IMR-90 (cell line): ENCODE measurements at regions not wholly inside any gene's neighbourhood (a gene's known extent, or its start where the extent isn't known, plus 50 kb on each side); places are given as distances from the start of the nearest gene placed in this dataset.

Experiments used
- ATAC-seq: fragments of 200-7000 bp; cut with Tn5 transposase; 2 replicates; pipeline ENCODE4 v1.9.1; 2020; ENCODE audit warnings: low read depth, mild to moderate bottlenecking, moderate library complexity
- BruUV-seq: library from RNA; stranded (reverse); fragments of 400-500 nt; replicated peaks from 2 replicates; lab custom pipeline; 2021; lab: Mats Ljungman, UMichigan
- CTCF ChIA-PET: fragments of 300-600 bp; formaldehyde crosslinking; extraction: SDS; loops from one replicate; lab custom pipeline; 2021; ENCODE audit warnings: antibody characterized with exemption; lab: Yijun Ruan, JAX
- POLR2A ChIA-PET: fragments of 300-600 bp; sonication (Branson Sonifier 250); formaldehyde crosslinking; loops from one replicate; lab custom pipeline; 2022; ENCODE audit warnings: antibody characterized with exemption; ENCODE audit not compliant: unreplicated experiment; lab: Charles Lee
- DNase-seq: peaks from one replicate; pipeline ENCODE4 v3.0.0; 2013
- H2AFZ ChIP-seq: replicated peaks from 2 replicates; pipeline ENCODE3; 2013; ENCODE audit warnings: low read length, mild to moderate bottlenecking; ENCODE audit not compliant: poor library complexity
- H2AK5ac ChIP-seq: 2 replicates; pipeline ENCODE4 v1.6.1; 2013; ENCODE audit warnings: low read depth, low read length, inconsistent platforms
- H2AK9ac ChIP-seq: replicated peaks from 2 replicates; pipeline ENCODE3; 2013; ENCODE audit warnings: mild to moderate bottlenecking, low read depth, low read length, moderate library complexity; ENCODE audit not compliant: poor library complexity
- H2BK120ac ChIP-seq: 2 replicates; pipeline ENCODE4 v1.6.1; 2013; ENCODE audit warnings: low read depth, low read length, inconsistent platforms
- H2BK15ac ChIP-seq: 3 replicates; pipeline ENCODE4 v1.6.1; 2013; ENCODE audit warnings: low read depth, low read length, inconsistent platforms
- H2BK20ac ChIP-seq: 2 replicates; pipeline ENCODE4 v1.6.1; 2013; ENCODE audit warnings: low read depth, mild to moderate bottlenecking, inconsistent platforms, low read length, moderate library complexity
- H2BK5ac ChIP-seq: 2 replicates; pipeline ENCODE4 v1.6.1; 2013; ENCODE audit warnings: mild to moderate bottlenecking, low read depth, low read length, inconsistent platforms; ENCODE audit not compliant: poor library complexity, severe bottlenecking
- H3K14ac ChIP-seq: replicated peaks from 2 replicates; pipeline ENCODE4 v1.6.1; 2013; ENCODE audit warnings: low read depth, low read length, inconsistent platforms
- H3K18ac ChIP-seq: 2 replicates; pipeline ENCODE4 v1.6.1; 2013; ENCODE audit warnings: low read depth, low read length, control low read depth
- H3K23ac ChIP-seq: 2 replicates; pipeline ENCODE4 v1.6.1; 2013; ENCODE audit warnings: low read depth, low read length, inconsistent platforms
- H3K27ac ChIP-seq: 2 replicates; pipeline ENCODE4 v1.5.1; 2013; ENCODE audit warnings: mild to moderate bottlenecking, control low read depth, low read length; ENCODE audit not compliant: insufficient read depth
- H3K27me3 ChIP-seq: 2 replicates; pipeline ENCODE4 v1.6.1; 2013; ENCODE audit warnings: low read length; ENCODE audit not compliant: control insufficient read depth, insufficient read depth
- H3K36me3 ChIP-seq: 2 replicates; pipeline ENCODE4 v1.6.1; 2013; ENCODE audit warnings: low read length, mixed read lengths; ENCODE audit not compliant: control insufficient read depth, insufficient read depth
- H3K4ac ChIP-seq: 2 replicates; pipeline ENCODE4 v1.6.1; 2013; ENCODE audit warnings: low read depth, low read length, inconsistent platforms
- H3K4me1 ChIP-seq: 2 replicates; pipeline ENCODE4 v1.6.1; 2013; ENCODE audit warnings: low read length, mixed read lengths; ENCODE audit not compliant: control insufficient read depth, insufficient read depth
- H3K4me2 ChIP-seq: 2 replicates; pipeline ENCODE4 v1.6.1; 2013; ENCODE audit warnings: low read depth, mild to moderate bottlenecking, control low read depth, low read length, moderate library complexity
- H3K4me3 ChIP-seq: 2 replicates; pipeline ENCODE4 v1.5.1; 2013; ENCODE audit warnings: low read depth, mild to moderate bottlenecking, control low read depth, low read length, moderate library complexity; ENCODE audit not compliant: insufficient read depth
- H3K56ac ChIP-seq: 2 replicates; pipeline ENCODE4 v1.6.1; 2013; ENCODE audit warnings: low read length, inconsistent platforms; ENCODE audit not compliant: insufficient read depth; ENCODE audit errors: extremely low read depth
- H3K79me1 ChIP-seq, 2 experiments: 2 replicates each; pipeline ENCODE4 v1.6.1; 2013; ENCODE audit warnings: low read length in 2 of 2, inconsistent platforms in 1 of 2, low read depth in 1 of 2
- H3K9ac ChIP-seq: 2 replicates; pipeline ENCODE4 v1.6.1; 2013; ENCODE audit warnings: low read depth, low read length, control low read depth
- H3K9me1 ChIP-seq: 2 replicates; pipeline ENCODE4 v1.6.1; 2013; ENCODE audit warnings: low read length, inconsistent platforms; ENCODE audit not compliant: insufficient read depth
- H3K9me3 ChIP-seq: 2 replicates; pipeline ENCODE4 v1.6.1; 2013; ENCODE audit warnings: low read length; ENCODE audit not compliant: control insufficient read depth, insufficient read depth
- H4K20me1 ChIP-seq: 2 replicates; pipeline ENCODE4 v1.6.1; 2013; ENCODE audit warnings: low read length, inconsistent platforms; ENCODE audit not compliant: insufficient read depth
- H4K5ac ChIP-seq: 2 replicates; pipeline ENCODE4 v1.6.1; 2013; ENCODE audit warnings: mild to moderate bottlenecking, low read depth, low read length, control low read depth
- H4K8ac ChIP-seq, 2 experiments: 2 replicates each; pipeline ENCODE4 v1.6.1; 2013; ENCODE audit warnings: low read depth in 2 of 2, low read length in 2 of 2, control low read depth in 1 of 2, inconsistent platforms in 1 of 2
- H4K91ac ChIP-seq: 2 replicates; pipeline ENCODE4 v1.6.1; 2013; ENCODE audit warnings: low read depth, low read length, inconsistent platforms; ENCODE audit not compliant: insufficient read depth
- BHLHE40 ChIP-seq: fragments of 150-350 bp; IDR thresholded peaks from 2 replicates; pipeline ENCODE4 v1.6.1; 2016; ENCODE audit warnings: mild to moderate bottlenecking, low read depth, low read length
- CEBPB ChIP-seq: IDR thresholded peaks from 2 replicates; pipeline ENCODE4 v1.6.1; 2012; ENCODE audit warnings: low read depth, low read length, improper control_type of control experiment
- CHD1 ChIP-seq: IDR thresholded peaks from 2 replicates; pipeline ENCODE4 v1.6.1; 2012; ENCODE audit warnings: low read depth, low read length, improper control_type of control experiment
- FOS ChIP-seq: fragments of 150-350 bp; IDR thresholded peaks from 2 replicates; pipeline ENCODE4 v1.6.1; 2016; ENCODE audit warnings: low read depth, low read length
- MAFK ChIP-seq: IDR thresholded peaks from 2 replicates; pipeline ENCODE4 v1.6.1; 2012; ENCODE audit warnings: low read depth, low read length, improper control_type of control experiment
- MXI1 ChIP-seq: IDR thresholded peaks from 2 replicates; pipeline ENCODE4 v1.6.1; 2012; ENCODE audit warnings: low read depth, mild to moderate bottlenecking, low read length, moderate library complexity, borderline replicate concordance
- NFE2L2 ChIP-seq: fragments of 150-350 bp; IDR thresholded peaks from 2 replicates; pipeline ENCODE4 v1.6.1; 2016; ENCODE audit warnings: low read depth, mild to moderate bottlenecking, low read length
- POLR2A ChIP-seq: IDR thresholded peaks from 2 replicates; pipeline ENCODE4 v1.6.1; 2012; ENCODE audit warnings: mild to moderate bottlenecking, low read depth, low read length
- RAD21 ChIP-seq: IDR thresholded peaks from 2 replicates; pipeline ENCODE4 v1.6.1; 2012; ENCODE audit warnings: low read length, improper control_type of control experiment
- RCOR1 ChIP-seq: IDR thresholded peaks from 2 replicates; pipeline ENCODE4 v1.6.1; 2012; ENCODE audit warnings: mild to moderate bottlenecking, low read length, improper control_type of control experiment; ENCODE audit not compliant: insufficient replicate concordance
- RFX5 ChIP-seq: IDR thresholded peaks from 2 replicates; pipeline ENCODE4 v1.8.0; 2012; ENCODE audit warnings: low read depth, mild to moderate bottlenecking, low read length, moderate library complexity
- SMC3 ChIP-seq: fragments of 150-350 bp; IDR thresholded peaks from 2 replicates; pipeline ENCODE4 v1.6.1; 2016; ENCODE audit warnings: low read depth, mild to moderate bottlenecking, antibody characterized with exemption, low read length, moderate library complexity
- WGBS, 2 experiments: methylation state at CpG; one replicate each; pipeline versions ENCODE4 v1.1.5 to v1.1.7; 2013; ENCODE audit warnings: missing lambda C conversion rate in 2 of 2; ENCODE audit not compliant: insufficient read length in 1 of 2; ENCODE audit errors: extremely low coverage in 2 of 2; 5-methylcytosine and 5-hydroxymethylcytosine counted together
- dilution Hi-C: fragments of 300-500 bp; cut with HindIII; formaldehyde crosslinking; loops from one replicate; pipeline ENCODE4 v1.14.3; 2018; ENCODE audit warnings: low sequenced_read_pairs; ENCODE audit not compliant: unreplicated experiment
- in situ Hi-C: fragments of 300-500 bp; cut with MboI; formaldehyde crosslinking; loops from 3 replicates; pipeline ENCODE4 v1.14.3; 2019; ENCODE audit warnings: low sequenced_read_pairs, inconsistent platforms, mixed read lengths
- intact Hi-C: fragments of 100-400 bp; cut with micrococcal nuclease; formaldehyde crosslinking; loops from 2 replicates; pipeline ENCODE4 v1.10.0; 2022
- TF ChIP-seq, protein P1 (sequence below): fragments of 150-350 bp; IDR thresholded peaks from 2 replicates; pipeline ENCODE4 v1.6.1; 2016; ENCODE audit warnings: low read depth, mild to moderate bottlenecking, low read length, moderate library complexity, borderline replicate concordance
- TF ChIP-seq, protein P2 (sequence below): fragments of 150-350 bp; IDR thresholded peaks from 2 replicates; pipeline ENCODE4 v1.6.1; 2017; ENCODE audit warnings: mild to moderate bottlenecking, antibody characterized with exemption, low read length, low read depth

DNA sequence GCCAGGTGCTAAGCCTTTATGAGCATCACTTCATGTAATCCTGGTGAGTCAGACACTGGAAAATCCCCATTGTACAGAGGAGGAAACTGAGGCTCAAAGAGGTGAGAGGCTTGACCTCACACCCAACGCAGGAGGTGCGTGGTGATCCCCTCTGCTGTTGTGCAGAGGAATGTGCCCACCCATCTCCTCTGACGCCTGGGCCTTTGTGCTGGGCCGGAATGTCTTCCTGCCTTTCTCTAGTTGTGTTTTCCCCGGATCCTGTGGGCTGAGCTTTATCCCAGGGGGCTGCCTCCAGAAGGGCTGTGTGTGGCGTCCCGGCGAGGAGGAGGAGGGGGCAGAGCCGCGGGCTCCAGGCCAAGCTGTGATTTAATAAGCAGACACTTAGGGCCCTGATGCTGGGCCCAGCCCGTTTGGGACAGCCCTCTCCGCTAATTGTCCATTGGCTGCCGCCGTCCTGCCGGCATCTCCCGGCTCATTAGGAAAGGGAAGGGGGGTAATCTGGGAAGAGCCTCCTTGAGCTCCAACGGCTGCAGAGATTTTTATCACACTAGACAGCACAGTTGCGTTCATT lies 653.6 kb downstream of the MED13L start:
- no TSS peak for BruUV-seq
- no peak overlapping the region for H4K5ac ChIP-seq
- no peaks in the 10 kb centered on the region for H3K79me1 ChIP-seq
- no peak overlapping the region for H3K4me2 ChIP-seq
- H3K23ac ChIP-seq, result no peak overlapping the region
- no peak overlapping the region for H2BK5ac ChIP-seq
- no peak overlapping the region for H4K8ac ChIP-seq
- no peak overlapping the region for H3K56ac ChIP-seq
- peaks cover 3% of the 10 kb centered on the region for H3K9me3 ChIP-seq
- H2BK20ac ChIP-seq, result no peak overlapping the region
- H3K4me1 ChIP-seq, result no peaks in the 10 kb centered on the region
- H3K4ac ChIP-seq, result no peak overlapping the region
- ChIA-PET POLR2A (no interaction called here), CTCF (no interaction called here)
- H2AK5ac ChIP-seq, result no peak overlapping the region
- H3K27me3 ChIP-seq, result no peaks in the 10 kb centered on the region; the same call in 1 of the 2 replicates
- H3K9me1 ChIP-seq, result no peaks in the 10 kb centered on the region
- H3K18ac ChIP-seq, result no peak overlapping the region
- no peaks in the 10 kb centered on the region for H4K20me1 ChIP-seq
- H3K27ac ChIP-seq, result no peak overlapping the region
- H2BK15ac ChIP-seq, result no peak overlapping the region
- H2AK9ac ChIP-seq, result no peak overlapping the region
- no peak overlapping the region for H2BK120ac ChIP-seq
- no peak overlapping the region for H4K91ac ChIP-seq
- no peak overlapping the region for H3K9ac ChIP-seq
- H3K4me3 ChIP-seq, result no peak overlapping the region
- dilution Hi-C loops, result no loop called here
- ATAC-seq (no peak), DNase-seq (no peak)
- no peaks in the 10 kb centered on the region for H3K36me3 ChIP-seq
- H2AFZ ChIP-seq, result no peak overlapping the region
- TF ChIP-seq, protein P1, sequence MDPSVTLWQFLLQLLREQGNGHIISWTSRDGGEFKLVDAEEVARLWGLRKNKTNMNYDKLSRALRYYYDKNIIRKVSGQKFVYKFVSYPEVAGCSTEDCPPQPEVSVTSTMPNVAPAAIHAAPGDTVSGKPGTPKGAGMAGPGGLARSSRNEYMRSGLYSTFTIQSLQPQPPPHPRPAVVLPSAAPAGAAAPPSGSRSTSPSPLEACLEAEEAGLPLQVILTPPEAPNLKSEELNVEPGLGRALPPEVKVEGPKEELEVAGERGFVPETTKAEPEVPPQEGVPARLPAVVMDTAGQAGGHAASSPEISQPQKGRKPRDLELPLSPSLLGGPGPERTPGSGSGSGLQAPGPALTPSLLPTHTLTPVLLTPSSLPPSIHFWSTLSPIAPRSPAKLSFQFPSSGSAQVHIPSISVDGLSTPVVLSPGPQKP, result no peak
- TF ChIP-seq RAD21 (no peak), FOS (no peak), CHD1 (no peak), BHLHE40 (no peak), RCOR1 (no peak), NFE2L2 (no peak), MAFK (no peak), MXI1 (no peak), POLR2A (no peak), RFX5 (no peak), CEBPB (no peak), SMC3 (no peak)
- TF ChIP-seq, protein P2, sequence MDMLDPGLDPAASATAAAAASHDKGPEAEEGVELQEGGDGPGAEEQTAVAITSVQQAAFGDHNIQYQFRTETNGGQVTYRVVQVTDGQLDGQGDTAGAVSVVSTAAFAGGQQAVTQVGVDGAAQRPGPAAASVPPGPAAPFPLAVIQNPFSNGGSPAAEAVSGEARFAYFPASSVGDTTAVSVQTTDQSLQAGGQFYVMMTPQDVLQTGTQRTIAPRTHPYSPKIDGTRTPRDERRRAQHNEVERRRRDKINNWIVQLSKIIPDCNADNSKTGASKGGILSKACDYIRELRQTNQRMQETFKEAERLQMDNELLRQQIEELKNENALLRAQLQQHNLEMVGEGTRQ, result no peak
- H3K14ac ChIP-seq, result no peak overlapping the region
- intact Hi-C loops, result no loop called here
- WGBS, 2 experiments, result 0% methylated on average over 3 of the region's 18 CpGs; no CpG with 5 or more reads in 1 of the 2 experiments
- in situ Hi-C loops, result no loop called here
